Ovary (tissue), 3 donors: ENCODE measurements at regions not wholly inside any gene's neighbourhood (a gene's known extent, or its start where the extent isn't known, plus 50 kb on each side); places are given as distances from the start of the nearest gene placed in this dataset.

ENCODE experiments used
- CTCF ChIP-seq, 3 donors: fragments of 450-650 bp in 2 of 3; fragments of 200-600 bp in 1 of 3; IDR thresholded peaks; one replicate each; pipeline versions ENCODE4 v1.5.1 to v1.8.0; 2016 to 2022; ENCODE audit warnings: antibody characterized with exemption in 3 of 3, mild to moderate bottlenecking in 1 of 3
- POLR2A ChIP-seq: fragments of 450-650 bp; IDR thresholded peaks from one replicate; pipeline ENCODE4 v1.6.1; 2017; ENCODE audit warnings: antibody characterized with exemption, mild to moderate bottlenecking, moderate library complexity
- donor health status: DM: no; HTN: no; CAD: no.

GRCh38 chr1:194214735-194215134, 1028.3 kb upstream of the B3GALT2 start:
- TF ChIP-seq CTCF (IDR thresholded peaks at IDR 0.05) (no peak), POLR2A (no peak)
